SK-N-SH (cell line): ENCODE measurements at regions not wholly inside any gene's neighbourhood (a gene's known extent, or its start where the extent isn't known, plus 50 kb on each side); places are given as distances from the start of the nearest gene placed in this dataset.

Experiments
- CTCF ChIA-PET: fragments of 300-600, 350-600 bp; formaldehyde crosslinking; extraction: SDS; loops from one replicate; lab custom pipeline; 2021; lab: Yijun Ruan, JAX
- POLR2A ChIA-PET: fragments of 350-600 bp; sonication (Branson Sonifier 250); formaldehyde crosslinking; extraction: SDS; loops from one replicate; lab custom pipeline; 2020; ENCODE audit warnings: antibody characterized with exemption, inconsistent platforms; lab: Yijun Ruan, JAX
- DNase-seq: peaks from one replicate; pipeline ENCODE4 v3.0.0; 2012
- H2AFZ ChIP-seq: fragments of 200-600 bp; sonication (generic); 2 replicates; pipeline ENCODE4 v1.8.1; 2016; ENCODE audit warnings: antibody characterized with exemption, mild to moderate bottlenecking, low read depth
- H3F3A ChIP-seq: fragments of 200-600 bp; sonication (generic); replicated peaks from 2 replicates; pipeline ENCODE3; 2016; ENCODE audit warnings: antibody characterized with exemption, mild to moderate bottlenecking; ENCODE audit not compliant: insufficient read depth
- H3K27ac ChIP-seq, 2 experiments: fragments of 200-500 bp in 1 of 2; fragments of 200-600 bp in 1 of 2; sonication (Bioruptor generic) in 1 of 2; sonication (generic), shearing (Covaris generic) in 1 of 2; 2 replicates each; pipeline versions ENCODE4 v1.5.1 to v1.6.1; 2014 to 2016; ENCODE audit warnings: low read depth in 2 of 2, inconsistent platforms in 1 of 2, low read length in 1 of 2, mild to moderate bottlenecking in 1 of 2, mixed read lengths in 1 of 2
- H3K27me3 ChIP-seq: fragments of 200-600 bp; sonication (generic), shearing (Covaris generic); 2 replicates; pipeline ENCODE4 v1.6.1; 2016; ENCODE audit warnings: mixed run types; ENCODE audit not compliant: insufficient read depth
- H3K36me3 ChIP-seq, 2 experiments: fragments of 200-500 bp in 1 of 2; fragments of 200-600 bp in 1 of 2; sonication (Bioruptor generic) in 1 of 2; sonication (generic) in 1 of 2; replicated peaks in 1 of 2; 2 replicates each; pipeline versions ENCODE3 to v1.5.1; 2014 to 2016; ENCODE audit warnings: low read length in 1 of 2, mild to moderate bottlenecking in 1 of 2; ENCODE audit not compliant: insufficient read depth in 2 of 2, control insufficient read depth in 1 of 2
- H3K4me1 ChIP-seq, 2 experiments: fragments of 200-500 bp in 1 of 2; fragments of 200-600 bp in 1 of 2; sonication (Bioruptor generic) in 1 of 2; sonication (generic), shearing (Covaris generic) in 1 of 2; 2 replicates each; pipeline versions ENCODE4 v1.5.1 to v1.6.1; 2014 to 2016; ENCODE audit warnings: low read depth in 1 of 2, low read length in 1 of 2, mixed run types in 1 of 2; ENCODE audit not compliant: insufficient read depth in 2 of 2, control insufficient read depth in 1 of 2
- H3K4me2 ChIP-seq: fragments of 200-600 bp; sonication (generic), shearing (Covaris generic); 2 replicates; pipeline ENCODE4 v1.6.1; 2017; ENCODE audit warnings: mixed run types
- H3K4me3 ChIP-seq, 2 experiments: fragments of 200-500 bp in 1 of 2; fragments of 200-600 bp in 1 of 2; sonication (Bioruptor generic) in 1 of 2; sonication (generic), shearing (Covaris generic) in 1 of 2; 2 replicates each; pipeline versions ENCODE4 v1.5.1 to v1.8.1; 2014 to 2016; ENCODE audit warnings: low read depth in 2 of 2, inconsistent platforms in 1 of 2, low read length in 1 of 2, mild to moderate bottlenecking in 1 of 2, mixed read lengths in 1 of 2, moderate library complexity in 1 of 2
- H3K79me2 ChIP-seq: fragments of 200-600 bp; sonication (generic); 2 replicates; pipeline ENCODE4 v1.8.1; 2017; ENCODE audit warnings: mild to moderate bottlenecking; ENCODE audit not compliant: insufficient read depth
- H3K9ac ChIP-seq: fragments of 200-600 bp; sonication (generic); 2 replicates; pipeline ENCODE4 v1.6.1; 2017; ENCODE audit warnings: mixed run types
- H3K9me2 ChIP-seq: fragments of 200-600 bp; sonication (generic); 2 replicates; pipeline ENCODE4 v1.6.1; 2017; ENCODE audit warnings: mixed run types
- H3K9me3 ChIP-seq: fragments of 200-600 bp; sonication (generic); 2 replicates; pipeline ENCODE4 v1.6.1; 2017; ENCODE audit warnings: mixed run types, mild to moderate bottlenecking, moderate library complexity
- H4K20me1 ChIP-seq: fragments of 200-600 bp; sonication (generic); 2 replicates; pipeline ENCODE4 v1.6.1; 2017; ENCODE audit warnings: mild to moderate bottlenecking, mixed run types; ENCODE audit not compliant: insufficient read depth
- EP300 ChIP-seq, 2 experiments: IDR thresholded peaks; 2 replicates each; pipeline versions ENCODE4 v1.4.0 to v1.6.1; 2012; ENCODE audit warnings: borderline replicate concordance in 1 of 2, low read depth in 1 of 2, low read length in 1 of 2
- FOSL2 ChIP-seq: IDR thresholded peaks from 2 replicates; pipeline ENCODE4 v1.4.0; 2012; ENCODE audit warnings: low read depth, mild to moderate bottlenecking, moderate library complexity, borderline replicate concordance
- FOXM1 ChIP-seq: IDR thresholded peaks from 2 replicates; pipeline ENCODE4 v1.4.0; 2012; ENCODE audit warnings: low read depth, mild to moderate bottlenecking
- GABPA ChIP-seq: IDR thresholded peaks from 2 replicates; pipeline ENCODE4 v1.4.0; 2012; ENCODE audit warnings: low read depth, mild to moderate bottlenecking
- JUND ChIP-seq: IDR thresholded peaks from 2 replicates; pipeline ENCODE4 v1.4.0; 2012
- NFIC ChIP-seq: IDR thresholded peaks from 2 replicates; pipeline ENCODE4 v1.4.0; 2012; ENCODE audit warnings: borderline replicate concordance
- POLR2AphosphoS5 ChIP-seq: IDR thresholded peaks from 2 replicates; pipeline ENCODE4 v1.6.1; 2012; ENCODE audit warnings: low read depth, low read length
- RAD21 ChIP-seq: IDR thresholded peaks from 2 replicates; pipeline ENCODE4 v1.6.1; 2012; ENCODE audit warnings: mild to moderate bottlenecking, low read length
- RCOR1 ChIP-seq: fragments of 150-350 bp; IDR thresholded peaks from 2 replicates; pipeline ENCODE4 v1.6.1; 2017; ENCODE audit warnings: antibody characterized with exemption, low read length
- RXRA ChIP-seq: IDR thresholded peaks from 2 replicates; pipeline ENCODE4 v1.4.0; 2012; ENCODE audit warnings: low read depth, mild to moderate bottlenecking, borderline replicate concordance
- SIN3A ChIP-seq: IDR thresholded peaks from 2 replicates; pipeline ENCODE4 v1.6.1; 2012; ENCODE audit warnings: low read depth, mild to moderate bottlenecking, low read length, moderate library complexity, borderline replicate concordance
- TAF1 ChIP-seq: IDR thresholded peaks from 2 replicates; pipeline ENCODE4 v1.6.1; 2012; ENCODE audit warnings: low read depth, mild to moderate bottlenecking, low read length, moderate library complexity, borderline replicate concordance
- TCF12 ChIP-seq: IDR thresholded peaks from 2 replicates; pipeline ENCODE4 v1.4.0; 2012
- YY1 ChIP-seq: IDR thresholded peaks from 2 replicates; pipeline ENCODE4 v1.4.0; 2012; ENCODE audit warnings: low read depth, mild to moderate bottlenecking
- WGBS: methylation state at CpG from one replicate; pipeline ENCODE4 v1.1.6; 2017; ENCODE audit warnings: low lambda C conversion rate; 5-methylcytosine and 5-hydroxymethylcytosine counted together
- TF ChIP-seq, protein P1 (sequence below): IDR thresholded peaks from 2 replicates; pipeline ENCODE4 v1.4.0; 2012; ENCODE audit warnings: low read depth, borderline replicate concordance
- TF ChIP-seq, protein P2 (sequence below): fragments of 150-350 bp; IDR thresholded peaks from 2 replicates; pipeline ENCODE4 v1.6.1; 2016; ENCODE audit warnings: mild to moderate bottlenecking, low read depth, low read length
- TF ChIP-seq, protein P3 (sequence below): IDR thresholded peaks from 2 replicates; pipeline ENCODE4; 2012

DNA sequence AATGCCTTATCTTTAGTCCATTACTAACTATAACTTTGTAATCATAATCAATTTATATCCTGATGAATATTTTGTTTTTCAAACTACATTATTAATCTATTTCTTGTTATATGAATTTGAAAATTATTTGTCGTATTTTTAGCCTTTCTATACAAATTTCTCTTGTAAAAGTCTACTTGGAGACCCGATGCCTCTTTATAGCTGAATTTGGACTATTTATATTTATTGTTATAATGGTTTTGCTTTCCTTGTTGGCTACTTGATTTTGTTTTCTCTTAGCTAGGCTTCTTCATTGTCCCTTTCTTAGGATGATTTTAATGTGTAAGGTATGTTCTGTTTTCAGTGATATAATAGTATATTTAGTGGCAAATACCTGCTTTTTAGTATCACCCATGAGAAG, 89.5 kb upstream of the RFLNA start:
- H3K4me3 ChIP-seq, result no peak overlapping the region
- no peaks in the 10 kb centered on the region for H3K4me1 ChIP-seq
- TF ChIP-seq, protein P1, sequence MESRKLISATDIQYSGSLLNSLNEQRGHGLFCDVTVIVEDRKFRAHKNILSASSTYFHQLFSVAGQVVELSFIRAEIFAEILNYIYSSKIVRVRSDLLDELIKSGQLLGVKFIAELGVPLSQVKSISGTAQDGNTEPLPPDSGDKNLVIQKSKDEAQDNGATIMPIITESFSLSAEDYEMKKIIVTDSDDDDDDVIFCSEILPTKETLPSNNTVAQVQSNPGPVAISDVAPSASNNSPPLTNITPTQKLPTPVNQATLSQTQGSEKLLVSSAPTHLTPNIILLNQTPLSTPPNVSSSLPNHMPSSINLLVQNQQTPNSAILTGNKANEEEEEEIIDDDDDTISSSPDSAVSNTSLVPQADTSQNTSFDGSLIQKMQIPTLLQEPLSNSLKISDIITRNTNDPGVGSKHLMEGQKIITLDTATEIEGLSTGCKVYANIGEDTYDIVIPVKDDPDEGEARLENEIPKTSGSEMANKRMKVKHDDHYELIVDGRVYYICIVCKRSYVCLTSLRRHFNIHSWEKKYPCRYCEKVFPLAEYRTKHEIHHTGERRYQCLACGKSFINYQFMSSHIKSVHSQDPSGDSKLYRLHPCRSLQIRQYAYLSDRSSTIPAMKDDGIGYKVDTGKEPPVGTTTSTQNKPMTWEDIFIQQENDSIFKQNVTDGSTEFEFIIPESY, result no peak
- TF ChIP-seq GABPA, result no peak
- TF ChIP-seq, protein P2, sequence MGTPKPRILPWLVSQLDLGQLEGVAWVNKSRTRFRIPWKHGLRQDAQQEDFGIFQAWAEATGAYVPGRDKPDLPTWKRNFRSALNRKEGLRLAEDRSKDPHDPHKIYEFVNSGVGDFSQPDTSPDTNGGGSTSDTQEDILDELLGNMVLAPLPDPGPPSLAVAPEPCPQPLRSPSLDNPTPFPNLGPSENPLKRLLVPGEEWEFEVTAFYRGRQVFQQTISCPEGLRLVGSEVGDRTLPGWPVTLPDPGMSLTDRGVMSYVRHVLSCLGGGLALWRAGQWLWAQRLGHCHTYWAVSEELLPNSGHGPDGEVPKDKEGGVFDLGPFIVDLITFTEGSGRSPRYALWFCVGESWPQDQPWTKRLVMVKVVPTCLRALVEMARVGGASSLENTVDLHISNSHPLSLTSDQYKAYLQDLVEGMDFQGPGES, result no peak
- TF ChIP-seq RCOR1, result no peak
- TF ChIP-seq TAF1, result no peak
- TF ChIP-seq FOXM1, result no peak
- no peak for TF ChIP-seq RXRA
- TF ChIP-seq, protein P3, sequence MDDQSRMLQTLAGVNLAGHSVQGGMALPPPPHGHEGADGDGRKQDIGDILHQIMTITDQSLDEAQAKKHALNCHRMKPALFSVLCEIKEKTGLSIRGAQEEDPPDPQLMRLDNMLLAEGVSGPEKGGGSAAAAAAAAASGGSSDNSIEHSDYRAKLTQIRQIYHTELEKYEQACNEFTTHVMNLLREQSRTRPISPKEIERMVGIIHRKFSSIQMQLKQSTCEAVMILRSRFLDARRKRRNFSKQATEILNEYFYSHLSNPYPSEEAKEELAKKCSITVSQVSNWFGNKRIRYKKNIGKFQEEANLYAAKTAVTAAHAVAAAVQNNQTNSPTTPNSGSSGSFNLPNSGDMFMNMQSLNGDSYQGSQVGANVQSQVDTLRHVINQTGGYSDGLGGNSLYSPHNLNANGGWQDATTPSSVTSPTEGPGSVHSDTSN, result no peak
- no peak for TF ChIP-seq SIN3A
- no peak for TF ChIP-seq TCF12
- no peak for TF ChIP-seq RAD21
- no peak for TF ChIP-seq EP300 (IDR thresholded peaks at IDR 0.05; ENCODE audit: borderline replicate concordance in 1 of 2, low read depth in 1 of 2, low read length in 1 of 2)
- TF ChIP-seq POLR2AphosphoS5, result no peak
- TF ChIP-seq JUND, result no peak
- H2AFZ ChIP-seq, result no peak overlapping the region
- no peak for DNase-seq
- no peak overlapping the region for H3K27ac ChIP-seq
- 21% methylated on average over 2 of the region's 2 CpGs for WGBS
- H3F3A ChIP-seq, result no peaks in the 10 kb centered on the region
- no peaks in the 10 kb centered on the region for H3K36me3 ChIP-seq
- H3K4me2 ChIP-seq, result no peak overlapping the region
- H3K9me2 ChIP-seq, result no peaks in the 10 kb centered on the region
- POLR2A ChIA-PET, result no interaction called here
- no peaks in the 10 kb centered on the region; the same call in 1 of the 2 replicates for H3K27me3 ChIP-seq
- H3K9ac ChIP-seq, result no peak overlapping the region
- H4K20me1 ChIP-seq, result no peaks in the 10 kb centered on the region
- H3K79me2 ChIP-seq, result no peaks in the 10 kb centered on the region
- CTCF ChIA-PET, result interaction anchor here (0.6 kb wide), 1 partner anchor 70 kb away, joined by 3 read pairs; no protein-coding TSS in a partner anchor
- H3K9me3 ChIP-seq, result peaks cover 6% of the 10 kb centered on the region; the same call in 1 of the 2 replicates

DNA sequence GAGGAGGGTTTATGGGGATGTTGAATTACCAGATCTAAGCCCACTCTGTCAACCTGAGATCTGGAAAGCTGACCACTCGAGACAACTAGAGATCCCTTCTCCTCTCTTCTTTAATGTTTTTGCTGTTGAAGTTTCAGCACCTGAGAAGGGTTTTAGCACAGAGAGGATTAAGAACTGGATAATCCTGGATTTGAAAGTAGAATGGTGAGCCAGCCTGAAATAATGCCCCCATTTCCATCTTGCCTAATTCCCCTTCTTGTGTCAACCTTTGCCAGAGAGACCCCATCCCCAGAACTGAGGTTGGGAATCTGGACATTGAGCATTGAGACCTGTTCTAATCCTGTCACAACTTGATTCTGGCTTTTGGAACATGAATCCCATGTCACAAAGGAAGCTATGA, 87.8 kb upstream of the RFLNA start:
- ChIA-PET POLR2A (no interaction called here), CTCF (interaction anchor here (1.3 kb wide), 1 partner anchor 18 kb away, joined by 4 read pairs; no protein-coding TSS in a partner anchor)
- no peaks in the 10 kb centered on the region for H3K9me2 ChIP-seq
- no peak overlapping the region for H3K27ac ChIP-seq
- no peak for TF ChIP-seq FOSL2
- no peak for TF ChIP-seq NFIC
- TF ChIP-seq YY1, result no peak
- TF ChIP-seq EP300 (IDR thresholded peaks at IDR 0.05; ENCODE audit: borderline replicate concordance in 1 of 2, low read depth in 1 of 2, low read length in 1 of 2), result no peak
- H3K9ac ChIP-seq, result no peak overlapping the region
- WGBS, result 8% methylated on average over 1 of the region's 1 CpG
- DNase-seq, result no peak
- H2AFZ ChIP-seq, result no peak overlapping the region
- H3K79me2 ChIP-seq, result no peaks in the 10 kb centered on the region
- H3K27me3 ChIP-seq, result no peaks in the 10 kb centered on the region; the same call in 1 of the 2 replicates
- no peaks in the 10 kb centered on the region for H3K36me3 ChIP-seq
- H3K9me3 ChIP-seq, result peaks cover 6% of the 10 kb centered on the region; the same call in 1 of the 2 replicates
- H3K4me1 ChIP-seq, result no peaks in the 10 kb centered on the region
- H4K20me1 ChIP-seq, result no peaks in the 10 kb centered on the region
- H3K4me2 ChIP-seq, result no peak overlapping the region
- no peak overlapping the region for H3K4me3 ChIP-seq
- no peaks in the 10 kb centered on the region for H3F3A ChIP-seq
